NCI-H1417 treated with DMSO at 0.1 percent for 48 hours (cell line): ENCODE measurements at regions not wholly inside any gene's neighbourhood (a gene's known extent, or its start where the extent isn't known, plus 50 kb on each side); places are given as distances from the start of the nearest gene placed in this dataset.
"Not testable (repeated sequence)": the region's sequence is repeated elsewhere in the genome, so short reads cannot be mapped to it uniquely, and the experiment has no call there.

Experiments used
- DNase-seq: peaks from one replicate; lab custom pipeline; 2025; lab: John Stamatoyannopoulos, UW

- DNase-seq, result no peak
Measured at GRCh38 chr10:33783078-33783477, 448.6 kb upstream of the NRP1 start.

- no peak for DNase-seq
Measured at GRCh38 chr10:33781606-33782395, 447.3 kb upstream of the NRP1 start.

- DNase-seq, result no peak
Measured at GRCh38 chr10:33780961-33781360, 446.5 kb upstream of the NRP1 start.

- DNase-seq, result no peak
Measured at GRCh38 chr10:33777223-33777622, 442.8 kb upstream of the NRP1 start.

GRCh38 chr10:33776419-33777070 lies 442.1 kb upstream of the NRP1 start:
- no peak for DNase-seq

GRCh38 chr10:33774857-33775256 lies 440.4 kb upstream of the NRP1 start:
- no peak for DNase-seq

- no peak for DNase-seq
Measured at GRCh38 chr10:33773886-33774480, 439.5 kb upstream of the NRP1 start.

- no peak for DNase-seq
Measured at GRCh38 chr10:33773253-33773573, 438.7 kb upstream of the NRP1 start.

GRCh38 chr10:33772370-33773252 lies 438.1 kb upstream of the NRP1 start:
- DNase-seq, result no peak

- not testable (repeated sequence) for DNase-seq
Measured at GRCh38 chr10:33771856-33772255, 437.4 kb upstream of the NRP1 start.

GRCh38 chr10:33764694-33765185 lies 430.3 kb upstream of the NRP1 start:
- DNase-seq, result no peak

GRCh38 chr10:33760056-33760943 lies 425.8 kb upstream of the NRP1 start:
- no peak for DNase-seq

- DNase-seq, result no peak
Measured at GRCh38 chr10:33759191-33759590, 424.7 kb upstream of the NRP1 start.

- no peak for DNase-seq
Measured at GRCh38 chr10:33758299-33758698, 423.8 kb upstream of the NRP1 start.

GRCh38 chr10:33754052-33754451 lies 419.6 kb upstream of the NRP1 start:
- DNase-seq, result no peak

- no peak for DNase-seq
Measured at GRCh38 chr10:33753389-33753788, 418.9 kb upstream of the NRP1 start.

GRCh38 chr10:33749790-33750189 lies 415.3 kb upstream of the NRP1 start:
- DNase-seq, result no peak

GRCh38 chr10:33749067-33749735 lies 414.7 kb upstream of the NRP1 start:
- no peak for DNase-seq

- DNase-seq, result no peak
Measured at GRCh38 chr10:33746836-33747268, 412.4 kb upstream of the NRP1 start.

GRCh38 chr10:33746186-33746585 lies 411.7 kb upstream of the NRP1 start:
- no peak for DNase-seq

- DNase-seq, result no peak
Measured at GRCh38 chr10:33743429-33743857, 409.0 kb upstream of the NRP1 start.
